Nephron (organoid): ENCODE measurements at regions not wholly inside any gene's neighbourhood (a gene's known extent, or its start where the extent isn't known, plus 50 kb on each side); places are given as distances from the start of the nearest gene placed in this dataset.

ENCODE experiments used
- H3K27ac Mint-ChIP-seq, 3 experiments: 2 replicates each; pipeline ENCODE4 v1.8.0; 2020; ENCODE audit warnings: mixed read lengths in 3 of 3, mild to moderate bottlenecking in 2 of 3, moderate library complexity in 1 of 3
- H3K27me3 Mint-ChIP-seq: 2 replicates; pipeline ENCODE4 v1.8.0; 2021; ENCODE audit warnings: low read depth, mild to moderate bottlenecking, moderate library complexity, mixed read lengths
- H3K36me3 Mint-ChIP-seq: 2 replicates; pipeline ENCODE4 v1.8.0; 2020; ENCODE audit warnings: low read depth, mixed read lengths
- H3K4me1 Mint-ChIP-seq: 2 replicates; pipeline ENCODE4 v1.8.0; 2020; ENCODE audit warnings: mixed read lengths
- H3K4me3 Mint-ChIP-seq, 3 experiments: 2 replicates each; pipeline ENCODE4 v1.8.0; 2020; ENCODE audit warnings: mild to moderate bottlenecking in 3 of 3, mixed read lengths in 3 of 3, moderate library complexity in 2 of 3
- H3K9me3 Mint-ChIP-seq: 2 replicates; pipeline ENCODE4 v1.8.0; 2020; ENCODE audit warnings: mixed read lengths
- TF ChIP-seq, protein P1 (sequence below), 3 experiments: fragments of 200-600 bp; sonication (generic); IDR thresholded peaks; one replicate each; pipeline ENCODE4 v1.5.0; 2021; ENCODE audit warnings: antibody characterized with exemption in 3 of 3; ENCODE audit not compliant: unreplicated experiment in 3 of 3

DNA sequence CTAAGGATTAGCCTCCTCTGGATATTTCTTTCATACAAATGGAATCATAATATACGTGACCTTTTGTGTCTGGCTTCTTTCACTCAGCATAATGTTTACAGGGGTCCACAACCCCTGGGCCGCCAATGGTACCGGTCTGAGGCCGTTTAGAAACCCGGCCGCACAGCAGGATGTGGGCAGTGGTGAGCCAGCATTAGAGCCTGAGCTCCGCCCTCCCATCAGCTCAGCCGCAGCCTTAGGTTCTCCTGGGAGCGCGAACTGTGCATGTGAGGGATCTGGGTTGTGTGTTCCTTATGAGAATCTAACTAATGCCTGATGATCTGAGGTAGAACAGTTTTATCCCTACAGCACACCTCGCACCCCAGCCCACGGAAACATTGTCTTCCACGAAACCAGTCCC is 229.7 kb downstream of the ICE1 start:
- H3K4me3 Mint-ChIP-seq, result no peak overlapping the region
- H3K9me3 Mint-ChIP-seq, result no peaks in the 10 kb centered on the region
- TF ChIP-seq, protein P1, sequence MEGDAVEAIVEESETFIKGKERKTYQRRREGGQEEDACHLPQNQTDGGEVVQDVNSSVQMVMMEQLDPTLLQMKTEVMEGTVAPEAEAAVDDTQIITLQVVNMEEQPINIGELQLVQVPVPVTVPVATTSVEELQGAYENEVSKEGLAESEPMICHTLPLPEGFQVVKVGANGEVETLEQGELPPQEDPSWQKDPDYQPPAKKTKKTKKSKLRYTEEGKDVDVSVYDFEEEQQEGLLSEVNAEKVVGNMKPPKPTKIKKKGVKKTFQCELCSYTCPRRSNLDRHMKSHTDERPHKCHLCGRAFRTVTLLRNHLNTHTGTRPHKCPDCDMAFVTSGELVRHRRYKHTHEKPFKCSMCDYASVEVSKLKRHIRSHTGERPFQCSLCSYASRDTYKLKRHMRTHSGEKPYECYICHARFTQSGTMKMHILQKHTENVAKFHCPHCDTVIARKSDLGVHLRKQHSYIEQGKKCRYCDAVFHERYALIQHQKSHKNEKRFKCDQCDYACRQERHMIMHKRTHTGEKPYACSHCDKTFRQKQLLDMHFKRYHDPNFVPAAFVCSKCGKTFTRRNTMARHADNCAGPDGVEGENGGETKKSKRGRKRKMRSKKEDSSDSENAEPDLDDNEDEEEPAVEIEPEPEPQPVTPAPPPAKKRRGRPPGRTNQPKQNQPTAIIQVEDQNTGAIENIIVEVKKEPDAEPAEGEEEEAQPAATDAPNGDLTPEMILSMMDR (IDR thresholded peaks at IDR 0.05; ENCODE audit: unreplicated experiment in 3 of 3), result no peak
- H3K4me1 Mint-ChIP-seq, result peaks cover 5% of the 10 kb centered on the region
- H3K27ac Mint-ChIP-seq, result no peak overlapping the region
- no peaks in the 10 kb centered on the region for H3K27me3 Mint-ChIP-seq
- H3K36me3 Mint-ChIP-seq, result no peaks in the 10 kb centered on the region

DNA sequence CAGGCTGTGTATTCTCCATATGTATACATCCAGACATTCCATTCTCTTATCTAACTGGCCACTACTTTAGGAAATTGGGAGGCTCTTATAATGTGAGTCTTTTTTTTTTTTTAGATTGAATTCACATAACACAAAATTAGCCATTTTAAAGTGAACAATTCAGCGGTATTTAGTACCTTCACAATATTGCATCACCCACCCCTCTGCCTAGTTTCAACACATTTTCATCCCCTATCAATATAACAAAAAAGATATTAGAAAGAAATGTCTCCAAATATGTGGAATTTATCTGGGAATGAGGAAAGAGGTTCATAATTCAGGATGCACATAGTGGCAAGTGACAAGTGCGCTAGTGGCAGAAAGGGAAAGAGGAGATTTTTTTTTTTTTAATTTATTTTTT is 228.5 kb downstream of the ICE1 start:
- Mint-ChIP-seq H3K27ac (no peak overlapping the region), H3K4me1 (peaks cover 5% of the 10 kb centered on the region), H3K4me3 (no peak overlapping the region), H3K36me3 (no peaks in the 10 kb centered on the region), H3K9me3 (no peaks in the 10 kb centered on the region), H3K27me3 (no peaks in the 10 kb centered on the region)
- TF ChIP-seq, protein P1 (IDR thresholded peaks at IDR 0.05; ENCODE audit: unreplicated experiment in 3 of 3), result no peak

DNA sequence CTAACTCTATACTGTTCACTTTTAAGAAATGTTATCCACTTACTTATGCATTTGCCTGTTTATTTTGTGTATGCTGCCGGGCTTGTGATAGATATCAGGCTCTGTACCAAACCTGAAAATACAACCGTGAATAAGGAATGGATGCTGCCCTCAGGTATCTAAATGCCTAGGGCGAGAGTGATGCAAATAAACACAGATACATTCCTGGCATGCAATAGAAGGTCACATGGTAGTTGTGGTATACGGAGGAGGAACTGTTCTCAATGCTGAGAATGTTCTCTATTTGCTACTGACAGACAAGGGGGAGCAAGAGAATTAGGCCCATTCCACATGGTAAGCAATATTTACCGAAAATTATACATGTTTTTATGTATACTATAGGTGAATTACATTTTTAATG is 227.8 kb downstream of the ICE1 start:
- Mint-ChIP-seq H3K4me1 (peaks cover 5% of the 10 kb centered on the region), H3K27ac (no peak overlapping the region), H3K4me3 (no peak overlapping the region), H3K27me3 (no peaks in the 10 kb centered on the region), H3K9me3 (no peaks in the 10 kb centered on the region), H3K36me3 (no peaks in the 10 kb centered on the region)
- TF ChIP-seq, protein P1 (IDR thresholded peaks at IDR 0.05; ENCODE audit: unreplicated experiment in 3 of 3), result no peak

DNA sequence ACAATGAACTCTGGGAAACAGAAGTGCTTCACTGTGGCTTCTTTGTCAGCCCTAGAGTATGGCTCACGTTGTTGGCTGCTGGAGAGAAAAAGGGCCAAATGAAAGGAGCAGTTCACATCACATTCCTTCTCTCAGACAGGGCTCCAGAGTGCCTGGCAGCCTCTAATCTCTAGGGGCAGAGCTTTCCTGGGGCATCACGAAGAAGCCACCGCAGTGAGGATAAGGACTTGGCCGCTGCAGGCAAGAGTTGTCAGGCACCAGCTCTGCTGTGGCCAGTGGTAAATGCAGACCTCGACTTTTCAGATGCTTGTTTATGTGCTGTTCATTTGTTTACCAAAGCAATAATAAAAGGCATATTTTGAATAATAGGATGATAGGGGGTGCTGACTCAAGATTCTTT is 227.2 kb downstream of the ICE1 start:
- Mint-ChIP-seq H3K36me3 (no peaks in the 10 kb centered on the region), H3K9me3 (no peaks in the 10 kb centered on the region), H3K27me3 (no peaks in the 10 kb centered on the region), H3K4me3 (no peak overlapping the region), H3K4me1 (peaks cover 4% of the 10 kb centered on the region), H3K27ac (no peak overlapping the region)
- TF ChIP-seq, protein P1 (IDR thresholded peaks at IDR 0.05; ENCODE audit: unreplicated experiment in 3 of 3), result no peak

DNA sequence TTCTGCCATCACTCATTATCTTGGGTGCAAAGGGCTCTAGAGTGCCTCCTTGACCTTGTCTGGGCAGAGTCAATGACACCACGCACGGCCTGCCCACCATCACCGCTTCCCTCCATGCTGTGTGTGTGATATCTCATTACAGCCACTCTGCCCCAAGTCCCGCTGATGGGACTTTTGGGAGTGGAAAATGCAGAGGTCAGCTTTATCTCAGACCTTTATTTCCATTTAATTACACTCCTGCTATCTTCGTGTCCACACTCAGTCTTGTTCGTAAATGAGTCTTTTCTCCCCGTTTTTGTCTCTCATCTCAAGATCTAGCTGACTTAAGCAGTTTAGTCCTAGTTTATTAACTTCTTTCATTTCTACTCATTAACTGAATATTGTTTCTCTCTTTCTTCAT is 226.2 kb downstream of the ICE1 start:
- Mint-ChIP-seq H3K36me3 (no peaks in the 10 kb centered on the region), H3K4me3 (no peak overlapping the region), H3K4me1 (no peaks in the 10 kb centered on the region), H3K27me3 (no peaks in the 10 kb centered on the region), H3K9me3 (no peaks in the 10 kb centered on the region), H3K27ac (no peak overlapping the region)
- TF ChIP-seq, protein P1 (IDR thresholded peaks at IDR 0.05; ENCODE audit: unreplicated experiment in 3 of 3), result no peak

DNA sequence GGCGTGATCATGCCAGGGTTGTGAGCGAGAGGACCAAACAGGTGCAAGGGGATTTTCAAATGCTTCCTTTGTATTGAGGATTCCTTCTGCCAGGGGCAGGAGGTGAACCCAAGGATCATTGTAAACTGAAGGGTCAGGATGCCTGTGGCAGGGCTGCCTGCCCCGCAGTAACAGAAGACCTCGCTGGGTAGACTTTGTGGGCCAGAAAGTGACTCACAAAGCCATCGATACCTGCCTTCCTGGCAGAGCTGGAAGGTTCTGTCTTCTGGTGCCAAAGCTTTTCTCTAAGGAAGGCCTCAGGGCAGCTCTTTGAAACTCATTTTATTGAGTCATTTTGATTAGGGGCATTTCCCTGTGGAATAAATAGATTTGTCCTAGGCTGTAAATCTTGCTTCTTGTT is 223.4 kb downstream of the ICE1 start:
- Mint-ChIP-seq H3K27ac (no peak overlapping the region), H3K36me3 (no peaks in the 10 kb centered on the region), H3K9me3 (no peaks in the 10 kb centered on the region), H3K4me3 (no peak overlapping the region), H3K27me3 (no peaks in the 10 kb centered on the region), H3K4me1 (peaks cover 14% of the 10 kb centered on the region)
- TF ChIP-seq, protein P1 (IDR thresholded peaks at IDR 0.05; ENCODE audit: unreplicated experiment in 3 of 3), result no peak
